ENCODE measurements at regions not wholly inside any gene's neighbourhood (a gene's known extent, or its start where the extent isn't known, plus 50 kb on each side); places are given as distances from the start of the nearest gene placed in this dataset.

DNA sequence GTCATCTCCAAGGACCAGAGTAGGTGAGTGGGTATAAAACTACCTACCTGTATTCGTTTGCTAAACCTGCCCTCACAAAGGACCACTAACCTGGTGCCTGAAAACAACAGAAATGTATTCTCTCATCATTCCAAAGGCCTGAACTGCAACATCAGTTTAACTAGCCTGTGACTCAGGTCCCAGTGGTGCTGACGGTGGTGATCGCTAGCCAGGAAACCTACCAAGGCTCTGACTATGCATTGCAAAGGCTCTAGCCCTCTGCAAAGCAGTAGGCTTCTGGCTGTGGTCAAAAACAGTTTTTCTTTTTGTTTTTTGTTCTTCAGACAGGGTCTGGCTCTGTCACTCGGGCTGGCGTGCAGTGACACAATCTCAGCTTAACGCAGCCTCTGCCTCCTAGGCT, 107.5 kb downstream of the NPTX2 start:
- Histone ChIP-seq H3K27ac (no peak overlapping the region), H3K4me3 (no peak overlapping the region)
- TF ChIP-seq, protein P1, sequence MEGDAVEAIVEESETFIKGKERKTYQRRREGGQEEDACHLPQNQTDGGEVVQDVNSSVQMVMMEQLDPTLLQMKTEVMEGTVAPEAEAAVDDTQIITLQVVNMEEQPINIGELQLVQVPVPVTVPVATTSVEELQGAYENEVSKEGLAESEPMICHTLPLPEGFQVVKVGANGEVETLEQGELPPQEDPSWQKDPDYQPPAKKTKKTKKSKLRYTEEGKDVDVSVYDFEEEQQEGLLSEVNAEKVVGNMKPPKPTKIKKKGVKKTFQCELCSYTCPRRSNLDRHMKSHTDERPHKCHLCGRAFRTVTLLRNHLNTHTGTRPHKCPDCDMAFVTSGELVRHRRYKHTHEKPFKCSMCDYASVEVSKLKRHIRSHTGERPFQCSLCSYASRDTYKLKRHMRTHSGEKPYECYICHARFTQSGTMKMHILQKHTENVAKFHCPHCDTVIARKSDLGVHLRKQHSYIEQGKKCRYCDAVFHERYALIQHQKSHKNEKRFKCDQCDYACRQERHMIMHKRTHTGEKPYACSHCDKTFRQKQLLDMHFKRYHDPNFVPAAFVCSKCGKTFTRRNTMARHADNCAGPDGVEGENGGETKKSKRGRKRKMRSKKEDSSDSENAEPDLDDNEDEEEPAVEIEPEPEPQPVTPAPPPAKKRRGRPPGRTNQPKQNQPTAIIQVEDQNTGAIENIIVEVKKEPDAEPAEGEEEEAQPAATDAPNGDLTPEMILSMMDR (IDR thresholded peaks at IDR 0.05): no peak
- no peak for DNase-seq (ENCODE audit: low spot score)

DNA sequence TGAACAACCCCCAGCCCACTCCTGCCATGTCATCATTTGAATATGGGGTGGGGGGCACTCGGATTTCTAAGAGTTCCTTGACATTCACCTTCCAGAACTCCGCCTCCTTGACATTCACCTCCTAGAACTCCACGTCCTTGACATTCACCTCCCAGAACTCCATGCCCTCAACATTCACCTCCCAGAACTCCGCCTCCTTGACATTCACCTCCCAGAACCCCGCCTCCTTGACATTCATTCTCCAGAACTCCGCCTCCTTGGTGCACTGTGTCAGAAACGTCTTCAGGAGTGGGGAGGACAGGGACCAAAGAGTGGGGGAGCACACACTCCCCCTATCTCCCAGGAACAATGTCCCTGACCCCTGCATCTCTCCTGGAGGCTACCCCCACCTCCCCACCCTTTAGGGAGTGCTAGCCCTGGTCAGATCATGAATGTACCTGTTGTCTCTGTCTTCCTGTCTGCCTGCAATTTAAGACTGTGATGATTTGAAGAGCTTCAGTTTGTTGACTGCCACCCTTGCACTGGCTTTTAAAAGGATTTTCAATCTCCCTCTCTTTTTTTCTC, 110.1 kb downstream of the NPTX2 start:
- no peak overlapping the region for H3K27ac ChIP-seq
- DNase-seq (ENCODE audit: low spot score): no peak
- no peak overlapping the region for H3K4me3 ChIP-seq
- TF ChIP-seq, protein P1 (IDR thresholded peaks at IDR 0.05): no peak

DNA sequence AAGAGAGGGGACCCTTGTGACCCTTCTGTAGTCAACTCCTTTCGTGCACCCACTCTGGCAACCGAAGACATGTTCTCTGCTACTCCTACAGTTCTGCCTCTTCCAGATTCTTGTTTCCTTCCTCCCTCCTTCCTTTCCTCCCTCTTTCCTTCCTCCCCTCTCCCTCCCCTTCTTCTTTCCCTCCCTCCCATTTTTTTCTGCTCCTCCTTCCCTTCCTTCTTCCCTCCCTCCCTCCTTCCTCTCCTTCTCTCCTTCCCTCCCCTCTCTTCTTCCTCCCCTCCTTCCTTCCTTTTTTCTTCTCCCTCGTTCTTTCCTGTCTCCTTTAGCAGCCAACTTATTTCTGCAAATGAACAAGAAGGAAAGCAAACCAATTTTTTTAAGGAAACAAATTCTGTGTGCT, 111.5 kb downstream of the NPTX2 start:
- DNase-seq (ENCODE audit: low spot score): no peak
- Histone ChIP-seq H3K4me3 (no peak overlapping the region), H3K27ac (no peak overlapping the region)
- TF ChIP-seq, protein P1 (IDR thresholded peaks at IDR 0.05): no peak

DNA sequence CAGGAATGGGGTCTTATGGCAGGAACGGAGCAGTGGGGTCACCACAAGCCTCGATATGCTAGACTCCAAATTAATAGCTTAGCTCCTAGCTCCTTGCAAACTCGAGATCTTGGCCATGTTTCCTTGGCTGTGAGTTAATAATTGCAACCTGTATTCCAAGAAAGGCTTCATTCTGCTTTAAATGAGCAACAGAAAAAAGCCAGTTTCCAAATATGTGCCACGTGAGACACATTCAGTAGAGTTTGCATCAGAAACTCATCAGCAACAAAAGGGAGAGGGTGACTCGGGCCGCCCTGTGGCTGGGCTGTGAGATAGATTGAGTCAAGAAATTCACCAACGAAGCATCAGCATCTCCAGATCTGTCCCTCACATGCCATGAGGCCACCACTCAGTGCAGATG, 112.0 kb downstream of the NPTX2 start:
- Histone ChIP-seq H3K27ac (no peak overlapping the region), H3K4me3 (no peak overlapping the region)
- TF ChIP-seq, protein P1 (IDR thresholded peaks at IDR 0.05): no peak
- no peak for DNase-seq (ENCODE audit: low spot score)

DNA sequence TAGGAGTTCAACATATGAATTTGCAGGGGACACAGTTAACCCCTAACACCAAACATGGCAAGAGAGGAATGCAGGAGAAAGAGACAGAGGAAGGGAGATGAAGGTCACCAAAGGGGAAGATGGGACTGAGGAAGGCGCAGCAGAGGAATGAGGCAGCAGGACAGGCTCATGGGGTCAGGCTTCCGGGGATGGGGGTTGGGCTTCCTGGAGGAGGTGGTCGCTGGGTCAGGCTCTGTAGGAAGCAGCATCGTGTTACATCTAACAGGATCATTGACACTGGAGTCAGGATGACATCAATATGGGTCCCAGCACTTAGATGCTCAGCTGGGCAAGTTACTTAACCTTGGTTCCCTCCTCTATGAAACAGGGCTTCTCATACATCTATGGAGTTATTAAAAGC, 113.2 kb downstream of the NPTX2 start:
- H3K27ac ChIP-seq: no peak overlapping the region
- DNase-seq (ENCODE audit: low spot score): no peak
- TF ChIP-seq, protein P1 (IDR thresholded peaks at IDR 0.05): no peak
- no peak overlapping the region for H3K4me3 ChIP-seq

DNA sequence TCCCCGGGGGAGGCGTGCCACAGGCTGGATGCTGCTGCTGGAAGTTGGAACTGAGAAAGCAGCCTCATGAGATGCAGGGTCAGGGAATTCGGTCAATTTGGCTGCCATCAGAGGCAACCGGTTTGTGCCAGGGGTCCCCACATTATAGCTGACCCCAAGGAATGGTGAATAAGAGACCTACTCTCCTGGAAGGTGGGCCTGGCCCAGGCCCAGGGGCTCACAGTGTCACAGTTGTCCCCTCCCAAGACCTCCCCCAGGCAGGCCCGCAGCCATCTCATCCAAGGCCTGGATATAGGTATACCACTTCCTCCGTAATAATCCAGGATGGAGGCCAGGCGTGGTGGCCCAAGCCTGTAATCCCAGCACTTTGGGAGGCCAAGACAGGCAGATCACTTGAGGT, 114.6 kb downstream of the NPTX2 start:
- TF ChIP-seq, protein P1 (IDR thresholded peaks at IDR 0.05): no peak
- Histone ChIP-seq H3K4me3 (no peak overlapping the region), H3K27ac (no peak overlapping the region)
- no peak for DNase-seq (ENCODE audit: low spot score)

DNA sequence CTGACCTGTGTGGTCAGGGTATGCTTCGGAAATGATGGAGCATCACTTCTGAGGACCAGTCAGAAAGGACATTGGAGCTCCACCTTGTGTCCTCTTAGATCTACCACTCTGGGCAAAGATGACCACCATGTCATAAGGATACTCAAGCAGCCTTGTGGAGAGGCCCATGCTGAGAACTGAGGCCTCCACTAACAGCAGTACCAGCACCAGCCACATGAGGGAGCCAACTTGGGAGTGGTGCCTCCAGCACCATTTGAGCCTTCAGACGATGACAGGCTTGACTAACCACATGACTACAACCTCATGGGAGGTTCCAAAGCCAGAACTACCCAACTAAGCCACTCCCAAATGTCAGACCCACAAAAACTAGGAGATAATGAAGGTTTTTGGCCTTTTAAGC, 116.0 kb downstream of the NPTX2 start:
- Histone ChIP-seq H3K4me3 (no peak overlapping the region), H3K27ac (no peak overlapping the region)
- DNase-seq (ENCODE audit: low spot score): no peak
- TF ChIP-seq, protein P1 (IDR thresholded peaks at IDR 0.05): no peak
